SH-SY5Y (cell line): ENCODE measurements at regions not wholly inside any gene's neighbourhood (a gene's known extent, or its start where the extent isn't known, plus 50 kb on each side); places are given as distances from the start of the nearest gene placed in this dataset.

ENCODE experiments used
- GATA2 ChIP-seq: IDR thresholded peaks from 2 replicates; pipeline ENCODE4 v1.6.1; 2011; ENCODE audit warnings: mild to moderate bottlenecking, low read depth, low read length
- GATA3 ChIP-seq: IDR thresholded peaks from 2 replicates; pipeline ENCODE4 v1.6.1; 2011; ENCODE audit warnings: low read depth, mild to moderate bottlenecking, low read length, moderate library complexity

DNA sequence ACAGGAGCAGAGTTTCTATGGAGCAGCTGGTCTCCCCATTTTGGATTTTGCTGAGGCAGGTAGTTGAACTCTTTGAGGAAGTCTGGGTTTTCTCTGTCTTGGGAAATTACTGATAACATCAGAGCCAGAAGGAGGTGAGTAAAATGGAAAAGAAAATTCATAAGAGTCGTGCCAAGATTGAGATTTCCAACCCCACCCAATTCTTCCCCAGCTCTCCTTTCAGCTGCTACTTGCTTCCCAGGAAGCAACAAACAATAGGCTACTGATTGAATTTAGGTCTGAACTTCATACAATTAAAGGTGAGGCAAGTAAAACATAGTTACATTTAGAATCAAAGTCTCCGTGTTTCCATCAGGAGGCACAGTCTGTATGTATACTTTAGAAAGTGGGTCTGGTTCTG lies 54.6 kb upstream of the EOLA2 start:
- TF ChIP-seq GATA3 (no peak), GATA2 (no peak)

GRCh38 chrX:149993989-149994388 lies 55.7 kb upstream of the EOLA2 start:
- TF ChIP-seq GATA3, result no peak
- no peak for TF ChIP-seq GATA2

GRCh38 chrX:149996515-149996914 lies 58.2 kb upstream of the EOLA2 start:
- TF ChIP-seq GATA2 (no peak), GATA3 (no peak)

DNA sequence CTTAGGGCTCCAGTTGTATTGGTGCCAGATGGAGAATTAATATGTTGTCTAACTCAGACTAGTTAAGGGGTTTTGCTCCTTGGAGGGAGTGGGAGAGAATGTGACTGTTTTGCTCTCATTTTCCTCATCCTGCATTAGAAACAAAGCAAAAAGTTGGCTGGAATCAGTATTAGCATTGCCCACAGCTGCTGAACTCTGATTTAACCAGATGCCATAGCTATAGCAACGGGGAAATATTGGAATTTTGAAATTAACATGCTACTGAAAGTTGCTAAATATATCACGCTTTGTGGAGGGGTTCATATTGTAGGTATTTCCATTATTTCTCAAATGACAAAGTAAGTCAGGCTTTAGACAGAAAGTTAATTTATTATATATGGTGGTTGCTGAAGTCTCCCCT lies 66.7 kb upstream of the EOLA2 start:
- TF ChIP-seq GATA2 (no peak), GATA3 (no peak)

DNA sequence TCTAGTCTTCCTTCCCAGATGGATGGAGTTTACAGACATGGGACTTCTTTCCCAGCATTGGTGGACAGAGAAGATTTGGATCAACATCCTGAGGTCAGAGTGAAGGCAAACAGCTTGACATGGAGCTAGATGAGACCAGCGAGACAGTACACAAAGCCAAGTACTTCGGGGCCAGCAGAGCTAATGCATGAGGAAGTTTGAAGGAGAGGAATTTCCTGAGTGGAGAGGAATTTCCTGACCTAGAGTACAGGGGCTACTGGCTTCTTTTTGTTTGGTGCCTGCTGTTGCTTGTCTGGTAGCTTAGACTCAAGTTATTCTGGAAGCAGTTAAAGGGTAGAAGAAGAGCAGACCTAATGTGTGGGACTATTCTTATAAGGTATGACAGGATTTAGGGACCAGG lies 69.1 kb upstream of the EOLA2 start:
- no peak for TF ChIP-seq GATA3
- no peak for TF ChIP-seq GATA2

- TF ChIP-seq GATA2, result no peak
- TF ChIP-seq GATA3, result no peak
Observed at GRCh38 chrX:150012647-150013381, 74.5 kb upstream of the EOLA2 start.

DNA sequence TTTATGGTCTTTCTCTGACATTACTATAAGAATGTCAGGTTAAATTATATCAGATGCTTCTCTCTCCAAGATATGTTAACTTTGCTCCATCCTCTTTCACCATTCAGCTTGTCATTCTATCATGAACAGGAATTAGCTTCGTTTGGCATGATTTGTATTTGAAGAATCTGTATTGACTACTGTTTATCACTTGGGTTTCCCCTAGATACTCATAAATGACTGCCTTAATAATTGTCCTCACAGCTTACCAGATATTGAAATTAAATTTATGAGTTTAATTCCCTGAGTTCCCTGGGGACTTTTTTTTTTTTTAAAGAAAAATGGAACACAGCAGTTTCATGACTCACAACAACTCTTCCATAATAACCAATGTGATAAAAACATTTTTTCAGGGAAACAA lies 76.2 kb upstream of the EOLA2 start:
- TF ChIP-seq GATA3, result no peak

GRCh38 chrX:150017868-150018267 lies 79.6 kb upstream of the EOLA2 start:
- no peak for TF ChIP-seq GATA2
- no peak for TF ChIP-seq GATA3

- TF ChIP-seq GATA2 (no peak), GATA3 (no peak)
Observed at GRCh38 chrX:150018931-150019361, 80.7 kb upstream of the EOLA2 start.

- no peak for TF ChIP-seq GATA2
- TF ChIP-seq GATA3, result no peak
Observed at GRCh38 chrX:150028692-150029091, 90.4 kb upstream of the EOLA2 start.

DNA sequence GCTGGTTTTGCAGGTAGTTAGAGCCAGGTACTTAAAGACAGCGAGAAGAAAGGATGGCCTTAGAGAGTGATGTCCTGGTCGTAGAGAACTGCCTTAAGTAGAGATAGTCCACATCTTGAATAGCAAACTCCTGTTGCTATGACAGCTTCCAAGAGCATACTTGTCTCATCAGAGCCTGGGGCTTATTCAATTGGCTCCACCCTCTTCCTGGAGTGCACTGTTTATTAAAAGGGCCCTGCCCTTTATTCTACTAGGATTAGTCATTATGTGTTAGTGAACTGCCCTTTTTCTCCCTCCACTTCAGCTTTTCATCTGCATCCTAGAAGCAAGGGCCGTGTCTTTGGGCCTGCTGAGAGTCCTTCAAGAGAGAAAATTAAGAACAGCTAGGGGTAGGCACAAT lies 94.5 kb upstream of the EOLA2 start:
- TF ChIP-seq GATA3, result no peak
- no peak for TF ChIP-seq GATA2

DNA sequence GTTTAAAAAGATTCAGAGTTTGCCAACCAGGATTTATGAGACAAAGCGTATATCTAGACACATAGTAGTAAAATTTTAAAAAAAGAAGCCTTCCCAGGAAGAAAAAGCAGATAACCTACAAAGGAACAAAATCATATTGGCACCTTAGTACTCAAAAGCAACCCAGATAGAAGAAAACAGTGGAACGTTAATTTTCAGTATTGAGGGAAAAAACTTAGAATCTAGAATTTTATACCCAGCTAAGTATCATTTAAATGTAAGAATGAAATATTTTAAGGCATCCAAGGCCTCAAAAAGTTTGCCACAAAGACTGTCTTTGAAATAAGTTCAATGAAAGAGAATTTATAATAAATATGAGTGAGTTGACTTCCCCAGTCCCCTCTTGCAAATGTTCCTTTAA lies 96.5 kb upstream of the EOLA2 start:
- no peak for TF ChIP-seq GATA2
- no peak for TF ChIP-seq GATA3

DNA sequence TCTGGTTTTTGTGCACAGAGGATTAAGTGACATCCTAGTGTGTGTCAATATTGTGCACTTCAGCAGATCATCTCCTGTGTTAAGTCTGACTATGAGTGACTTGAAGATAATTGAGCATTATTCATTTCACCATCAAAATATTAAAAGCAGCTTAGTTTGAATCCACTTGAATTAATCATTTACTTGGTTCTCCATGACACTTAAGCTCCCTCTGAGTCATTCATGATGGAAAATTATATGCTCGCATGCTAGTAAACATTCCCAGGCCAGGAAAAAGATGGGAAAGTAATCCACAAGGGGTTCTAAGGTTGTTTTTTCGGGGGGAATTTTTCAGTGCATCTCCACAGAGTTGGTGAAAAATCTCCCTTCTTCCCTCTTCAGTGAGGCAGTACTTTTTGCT lies 97.2 kb upstream of the EOLA2 start:
- TF ChIP-seq GATA2 (no peak), GATA3 (no peak)

GRCh38 chrX:150036181-150036580 lies 97.9 kb upstream of the EOLA2 start:
- TF ChIP-seq GATA2 (no peak), GATA3 (no peak)

GRCh38 chrX:150036641-150037040 lies 98.3 kb upstream of the EOLA2 start:
- TF ChIP-seq GATA3 (no peak), GATA2 (no peak)

DNA sequence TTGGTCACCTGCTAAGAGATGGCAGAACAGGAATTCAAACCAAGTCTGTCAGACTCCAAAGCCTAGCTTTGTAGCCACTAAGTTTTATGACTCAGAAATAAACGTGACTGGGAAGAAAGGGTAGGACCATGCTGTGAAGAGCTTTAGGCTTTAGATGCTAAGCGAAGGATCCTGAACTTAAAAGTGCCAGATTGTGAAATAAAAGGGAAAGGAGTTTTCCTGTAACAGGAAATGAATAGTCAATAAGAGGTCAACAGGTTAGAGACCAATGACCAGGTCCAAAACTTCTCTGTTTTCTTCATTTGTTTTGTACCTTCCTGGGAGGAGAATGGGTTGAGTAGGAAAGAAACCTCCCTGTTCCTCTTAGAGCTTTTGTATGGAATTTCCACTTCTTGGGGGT lies 98.8 kb upstream of the EOLA2 start:
- TF ChIP-seq GATA2 (no peak), GATA3 (no peak)
